ENCODE measurements at regions not wholly inside any gene's neighbourhood (a gene's known extent, or its start where the extent isn't known, plus 50 kb on each side); places are given as distances from the start of the nearest gene placed in this dataset.

DNA sequence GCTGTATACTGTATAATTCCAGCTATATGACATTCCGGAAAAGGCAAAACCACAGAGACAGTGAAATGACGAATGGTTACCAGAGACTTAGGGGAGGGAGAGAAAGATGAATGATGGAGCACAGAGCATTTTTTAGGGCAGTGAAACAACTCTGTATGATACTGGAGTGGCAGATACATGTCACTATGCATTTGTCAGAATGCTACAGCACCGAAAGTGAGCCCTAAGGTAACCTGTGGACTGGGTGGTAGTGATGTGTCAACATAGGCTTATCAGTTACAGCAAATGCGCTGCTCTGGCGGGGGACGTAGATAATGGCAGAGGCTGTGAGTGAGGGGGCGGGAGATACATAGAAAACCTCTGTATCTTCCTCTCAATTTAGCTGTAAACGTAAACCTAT lies 201.3 kb upstream of the SSTR4 start:
- peak; percentile 40 for DNase-seq
- Histone ChIP-seq H3K79me1 (replicated peaks; ENCODE audit: low read length, poor library complexity, severe bottlenecking) (no peaks in the 10 kb centered on the region), H3K9ac (ENCODE audit: low read length) (no peak overlapping the region), H3K4ac (ENCODE audit: low read depth in 1 of 2, low read length in 2 of 2) (no peak overlapping the region), H3K4me1 (ENCODE audit: control insufficient read depth, insufficient read depth, low read depth, low read length) (no peaks in the 10 kb centered on the region), H3K9me3 (ENCODE audit: control insufficient read depth, low read length) (no peaks in the 10 kb centered on the region), H4K8ac (ENCODE audit: low read length) (peak overlapping the region; percentile 45), H3K4me2 (ENCODE audit: low read length, poor library complexity, severe bottlenecking) (no peak overlapping the region), H3K4me3 (ENCODE audit: insufficient read depth in 1 of 2, low read depth in 1 of 2, low read length in 2 of 2) (no peak overlapping the region), H2BK12ac (ENCODE audit: low read length in 2 of 2) (no peak overlapping the region), H3K23ac (ENCODE audit: low read length in 2 of 2) (no peak overlapping the region), H2BK5ac (ENCODE audit: low read depth, low read length, poor library complexity, severe bottlenecking) (no peak overlapping the region), H2AK5ac (ENCODE audit: low read length, severe bottlenecking) (no peak overlapping the region), H3K27me3 (ENCODE audit: control insufficient read depth in 1 of 2, insufficient read depth in 1 of 2, low read length in 2 of 2) (peaks cover 8 to 23% of the 10 kb centered on the region in 2 experiments), H3K18ac (ENCODE audit: low read depth in 1 of 2, low read length in 2 of 2) (no peak overlapping the region), H4K91ac (ENCODE audit: low read length) (no peak overlapping the region), H3K27ac (ENCODE audit: low read length, poor library complexity, severe bottlenecking) (no peak overlapping the region), H2BK120ac (ENCODE audit: low read depth, low read length) (no peak overlapping the region), H3K36me3 (ENCODE audit: control insufficient read depth in 1 of 2, insufficient read depth in 2 of 2, low read depth in 1 of 2, low read length in 2 of 2) (no peaks in the 10 kb centered on the region), H2AFZ (ENCODE audit: low read depth, low read length) (no peak overlapping the region), H3K14ac (ENCODE audit: low read length in 2 of 2) (no peak overlapping the region), H2BK15ac (ENCODE audit: low read depth, poor library complexity, severe bottlenecking) (no peak overlapping the region)
- WGBS = 56% methylated on average over 3 of the region's 8 CpGs

DNA sequence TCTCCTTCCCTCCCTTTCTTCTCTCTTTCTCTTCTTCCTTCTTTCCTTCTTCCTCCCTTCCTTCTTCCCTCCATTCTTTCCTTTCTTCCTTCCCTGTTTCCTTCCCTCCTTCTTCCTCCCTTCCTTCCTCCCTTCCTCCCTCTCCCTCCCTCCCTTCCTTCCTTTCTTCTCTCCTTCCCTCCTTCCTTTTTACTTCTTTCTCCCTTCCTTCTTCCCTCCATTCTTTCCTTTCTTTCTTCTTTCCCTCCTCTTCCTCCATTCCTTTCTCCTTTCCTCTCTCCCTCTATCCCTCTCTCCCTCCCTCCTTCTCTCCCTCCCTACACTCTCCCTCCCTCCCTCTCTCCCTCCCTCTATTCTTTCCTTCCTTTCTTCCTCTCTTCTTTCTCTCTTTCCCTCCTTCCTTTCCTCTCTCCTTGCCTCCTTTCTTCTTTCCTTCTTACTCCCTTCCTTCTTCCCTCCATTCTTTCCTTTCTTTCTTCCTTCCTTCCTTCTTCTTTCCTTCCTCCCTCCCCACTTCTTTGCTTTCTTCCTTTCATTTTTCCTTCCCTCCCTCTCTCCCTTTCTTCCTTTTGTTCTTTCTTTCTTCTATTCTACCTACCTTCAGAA lies 200.4 kb upstream of the SSTR4 start:
- H3K27ac ChIP-seq (ENCODE audit: low read length, poor library complexity, severe bottlenecking) = no peak overlapping the region
- no peak overlapping the region for H2BK5ac ChIP-seq (ENCODE audit: low read depth, low read length, poor library complexity, severe bottlenecking)
- H3K27me3 ChIP-seq (ENCODE audit: control insufficient read depth in 1 of 2, insufficient read depth in 1 of 2, low read length in 2 of 2) = peaks cover 8 to 15% of the 10 kb centered on the region in 2 experiments
- no peaks in the 10 kb centered on the region for H3K9me3 ChIP-seq (ENCODE audit: control insufficient read depth, low read length)
- H3K36me3 ChIP-seq (ENCODE audit: control insufficient read depth in 1 of 2, insufficient read depth in 2 of 2, low read depth in 1 of 2, low read length in 2 of 2) = no peaks in the 10 kb centered on the region
- H4K91ac ChIP-seq (ENCODE audit: low read length) = no peak overlapping the region
- DNase-seq = no peak
- H3K18ac ChIP-seq (ENCODE audit: low read depth in 1 of 2, low read length in 2 of 2) = no peak overlapping the region
- no peak overlapping the region for H4K8ac ChIP-seq (ENCODE audit: low read length)
- no peaks in the 10 kb centered on the region for H3K79me1 ChIP-seq (replicated peaks; ENCODE audit: low read length, poor library complexity, severe bottlenecking)
- no peak overlapping the region for H2AK5ac ChIP-seq (ENCODE audit: low read length, severe bottlenecking)
- no peak overlapping the region for H2BK12ac ChIP-seq (ENCODE audit: low read length in 2 of 2)
- H2AFZ ChIP-seq (ENCODE audit: low read depth, low read length) = no peak overlapping the region
- no peak overlapping the region for H3K23ac ChIP-seq (ENCODE audit: low read length in 2 of 2)
- H3K4ac ChIP-seq (ENCODE audit: low read depth in 1 of 2, low read length in 2 of 2) = no peak overlapping the region
- H3K4me3 ChIP-seq (ENCODE audit: insufficient read depth in 1 of 2, low read depth in 1 of 2, low read length in 2 of 2) = no peak overlapping the region
- no peak overlapping the region for H2BK120ac ChIP-seq (ENCODE audit: low read depth, low read length)
- H3K4me1 ChIP-seq (ENCODE audit: control insufficient read depth, insufficient read depth, low read depth, low read length) = no peaks in the 10 kb centered on the region
- no peak overlapping the region for H3K14ac ChIP-seq (ENCODE audit: low read length in 2 of 2)
- no peak overlapping the region for H3K9ac ChIP-seq (ENCODE audit: low read length)
- no peak overlapping the region for H2BK15ac ChIP-seq (ENCODE audit: low read depth, poor library complexity, severe bottlenecking)
- H3K4me2 ChIP-seq (ENCODE audit: low read length, poor library complexity, severe bottlenecking) = no peak overlapping the region

DNA sequence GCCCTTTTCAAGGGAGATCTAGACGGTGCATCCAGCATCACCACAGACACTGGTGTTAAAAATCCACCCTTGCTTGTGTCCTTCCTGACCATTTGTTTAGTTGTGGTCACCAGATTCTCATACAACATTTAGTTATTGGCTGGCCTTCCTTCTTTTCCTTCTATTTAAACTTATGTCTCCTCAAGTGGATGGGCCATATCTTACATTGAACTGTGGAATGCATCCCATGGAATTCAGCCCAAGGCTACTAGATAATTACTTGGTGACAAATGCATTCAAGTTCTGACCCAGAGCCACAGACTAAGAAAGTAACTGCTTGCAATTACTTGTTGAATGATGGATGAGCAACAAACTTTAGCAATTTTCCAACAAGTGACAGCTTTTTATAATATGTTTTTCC lies 198.9 kb upstream of the SSTR4 start:
- H3K18ac ChIP-seq (ENCODE audit: low read depth in 1 of 2, low read length in 2 of 2) = no peak overlapping the region
- WGBS = 19% methylated on average over 1 of the region's 1 CpG
- no peak overlapping the region for H3K14ac ChIP-seq (ENCODE audit: low read length in 2 of 2)
- no peak overlapping the region for H2BK12ac ChIP-seq (ENCODE audit: low read length in 2 of 2)
- H3K27ac ChIP-seq (ENCODE audit: low read length, poor library complexity, severe bottlenecking) = no peak overlapping the region
- H2AFZ ChIP-seq (ENCODE audit: low read depth, low read length) = no peak overlapping the region
- no peak overlapping the region for H4K8ac ChIP-seq (ENCODE audit: low read length)
- H3K4me2 ChIP-seq (ENCODE audit: low read length, poor library complexity, severe bottlenecking) = no peak overlapping the region
- no peak overlapping the region for H3K4ac ChIP-seq (ENCODE audit: low read depth in 1 of 2, low read length in 2 of 2)
- H3K4me1 ChIP-seq (ENCODE audit: control insufficient read depth, insufficient read depth, low read depth, low read length) = no peaks in the 10 kb centered on the region
- H3K36me3 ChIP-seq (ENCODE audit: control insufficient read depth in 1 of 2, insufficient read depth in 2 of 2, low read depth in 1 of 2, low read length in 2 of 2) = no peaks in the 10 kb centered on the region
- no peak overlapping the region for H4K91ac ChIP-seq (ENCODE audit: low read length)
- H3K9ac ChIP-seq (ENCODE audit: low read length) = no peak overlapping the region
- H3K9me3 ChIP-seq (ENCODE audit: control insufficient read depth, low read length) = no peaks in the 10 kb centered on the region
- H3K79me1 ChIP-seq (replicated peaks; ENCODE audit: low read length, poor library complexity, severe bottlenecking) = no peaks in the 10 kb centered on the region
- H2AK5ac ChIP-seq (ENCODE audit: low read length, severe bottlenecking) = no peak overlapping the region
- no peak overlapping the region for H2BK15ac ChIP-seq (ENCODE audit: low read depth, poor library complexity, severe bottlenecking)
- DNase-seq = peak; percentile 70
- H3K4me3 ChIP-seq (ENCODE audit: insufficient read depth in 1 of 2, low read depth in 1 of 2, low read length in 2 of 2) = no peak overlapping the region
- H3K27me3 ChIP-seq (ENCODE audit: control insufficient read depth in 1 of 2, insufficient read depth in 1 of 2, low read length in 2 of 2) = peaks cover 8 to 13% of the 10 kb centered on the region in 2 experiments
- no peak overlapping the region for H2BK120ac ChIP-seq (ENCODE audit: low read depth, low read length)
- no peak overlapping the region for H2BK5ac ChIP-seq (ENCODE audit: low read depth, low read length, poor library complexity, severe bottlenecking)
- no peak overlapping the region for H3K23ac ChIP-seq (ENCODE audit: low read length in 2 of 2)

GRCh38 chr20:22836877-22837276 lies 198.2 kb upstream of the SSTR4 start:
- Histone ChIP-seq H2AK5ac (ENCODE audit: low read length, severe bottlenecking) (no peak overlapping the region), H3K4me1 (ENCODE audit: control insufficient read depth, insufficient read depth, low read depth, low read length) (no peaks in the 10 kb centered on the region), H3K27me3 (ENCODE audit: control insufficient read depth in 1 of 2, insufficient read depth in 1 of 2, low read length in 2 of 2) (peaks cover 8 to 19% of the 10 kb centered on the region in 2 experiments), H2BK5ac (ENCODE audit: low read depth, low read length, poor library complexity, severe bottlenecking) (no peak overlapping the region), H3K14ac (ENCODE audit: low read length in 2 of 2) (no peak overlapping the region), H4K8ac (ENCODE audit: low read length) (no peak overlapping the region), H4K91ac (ENCODE audit: low read length) (no peak overlapping the region), H3K9me3 (ENCODE audit: control insufficient read depth, low read length) (no peaks in the 10 kb centered on the region), H3K23ac (ENCODE audit: low read length in 2 of 2) (no peak overlapping the region), H3K4me3 (ENCODE audit: insufficient read depth in 1 of 2, low read depth in 1 of 2, low read length in 2 of 2) (no peak overlapping the region), H3K27ac (ENCODE audit: low read length, poor library complexity, severe bottlenecking) (no peak overlapping the region), H3K79me1 (replicated peaks; ENCODE audit: low read length, poor library complexity, severe bottlenecking) (no peaks in the 10 kb centered on the region), H3K4me2 (ENCODE audit: low read length, poor library complexity, severe bottlenecking) (no peak overlapping the region), H2BK15ac (ENCODE audit: low read depth, poor library complexity, severe bottlenecking) (no peak overlapping the region), H3K18ac (ENCODE audit: low read depth in 1 of 2, low read length in 2 of 2) (no peak overlapping the region), H3K36me3 (ENCODE audit: control insufficient read depth in 1 of 2, insufficient read depth in 2 of 2, low read depth in 1 of 2, low read length in 2 of 2) (no peaks in the 10 kb centered on the region), H3K4ac (ENCODE audit: low read depth in 1 of 2, low read length in 2 of 2) (no peak overlapping the region), H2AFZ (ENCODE audit: low read depth, low read length) (no peak overlapping the region), H2BK12ac (ENCODE audit: low read length in 2 of 2) (no peak overlapping the region), H2BK120ac (ENCODE audit: low read depth, low read length) (no peak overlapping the region), H3K9ac (ENCODE audit: low read length) (no peak overlapping the region)
- whole genome bisulfite sequencing = 71% methylated on average over 1 of the region's 1 CpG
- peak; percentile 65 for DNase-seq

All from mesenchymal stem cell (in vitro differentiated cells and primary cell).